WTC11 (cell line): ENCODE measurements at regions not wholly inside any gene's neighbourhood (a gene's known extent, or its start where the extent isn't known, plus 50 kb on each side); places are given as distances from the start of the nearest gene placed in this dataset.

Experiments
- CREB1 ChIP-seq: sonication (generic); formaldehyde crosslinking; IDR thresholded peaks from 2 replicates; pipeline ENCODE4 v1.8.0; 2023; ENCODE audit warnings: mild to moderate bottlenecking, missing genetic modification reagents
- NFATC4 ChIP-seq: fragments of 250-450 bp; sonication (Bioruptor Pico); IDR thresholded peaks from 2 replicates; pipeline ENCODE4 v1.9.0; 2021; ENCODE audit warnings: mild to moderate bottlenecking
- SP1 ChIP-seq: sonication (generic); formaldehyde crosslinking; conservative IDR thresholded peaks from 2 replicates; pipeline ENCODE4 v1.8.1; 2022; ENCODE audit warnings: missing genetic modification reagents
- TF ChIP-seq, protein P1 (sequence below): fragments of 200-600 bp; IDR thresholded peaks from 2 replicates; pipeline ENCODE4 v1.8.0; 2022; ENCODE audit warnings: antibody characterized with exemption
- TF ChIP-seq, protein P2 (sequence below): sonication (generic); formaldehyde crosslinking; IDR thresholded peaks from 2 replicates; pipeline ENCODE4 v1.8.0; 2022; ENCODE audit warnings: mild to moderate bottlenecking, missing genetic modification reagents
- TF ChIP-seq, protein P3 (sequence below): sonication (generic); formaldehyde crosslinking; conservative IDR thresholded peaks from 2 replicates; pipeline ENCODE4 v1.8.1; 2022; ENCODE audit warnings: mild to moderate bottlenecking, missing genetic modification reagents
- TF ChIP-seq, protein P4 (sequence below): fragments of 250-450 bp; sonication (Bioruptor Pico); IDR thresholded peaks from 2 replicates; pipeline ENCODE4 v2.1.2; 2022; ENCODE audit warnings: mild to moderate bottlenecking, moderate library complexity
- TF ChIP-seq, protein P5 (sequence below): sonication (generic); formaldehyde crosslinking; IDR thresholded peaks from 2 replicates; pipeline ENCODE4 v1.8.0; 2022; ENCODE audit warnings: mild to moderate bottlenecking, missing genetic modification reagents

DNA sequence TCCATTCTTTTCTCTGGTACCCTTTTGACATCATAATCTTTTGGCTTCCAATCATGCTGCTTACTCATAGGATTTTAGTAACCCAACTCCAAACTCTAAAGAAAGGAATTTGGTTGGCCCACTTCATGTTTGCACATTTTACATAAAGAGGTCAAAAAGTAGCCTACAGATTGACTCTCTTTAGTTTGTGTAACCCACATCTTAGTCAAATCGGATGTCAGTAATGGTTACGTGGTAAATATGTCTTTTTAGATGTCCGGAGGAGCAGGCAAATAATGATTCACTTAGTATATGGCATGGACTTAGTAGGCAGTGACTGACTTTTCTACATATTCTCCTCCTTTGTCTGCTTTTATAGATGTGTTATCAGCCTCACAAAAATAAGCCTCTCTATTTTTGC lies 711.6 kb upstream of the FOXG1 start:
- TF ChIP-seq, protein P1, sequence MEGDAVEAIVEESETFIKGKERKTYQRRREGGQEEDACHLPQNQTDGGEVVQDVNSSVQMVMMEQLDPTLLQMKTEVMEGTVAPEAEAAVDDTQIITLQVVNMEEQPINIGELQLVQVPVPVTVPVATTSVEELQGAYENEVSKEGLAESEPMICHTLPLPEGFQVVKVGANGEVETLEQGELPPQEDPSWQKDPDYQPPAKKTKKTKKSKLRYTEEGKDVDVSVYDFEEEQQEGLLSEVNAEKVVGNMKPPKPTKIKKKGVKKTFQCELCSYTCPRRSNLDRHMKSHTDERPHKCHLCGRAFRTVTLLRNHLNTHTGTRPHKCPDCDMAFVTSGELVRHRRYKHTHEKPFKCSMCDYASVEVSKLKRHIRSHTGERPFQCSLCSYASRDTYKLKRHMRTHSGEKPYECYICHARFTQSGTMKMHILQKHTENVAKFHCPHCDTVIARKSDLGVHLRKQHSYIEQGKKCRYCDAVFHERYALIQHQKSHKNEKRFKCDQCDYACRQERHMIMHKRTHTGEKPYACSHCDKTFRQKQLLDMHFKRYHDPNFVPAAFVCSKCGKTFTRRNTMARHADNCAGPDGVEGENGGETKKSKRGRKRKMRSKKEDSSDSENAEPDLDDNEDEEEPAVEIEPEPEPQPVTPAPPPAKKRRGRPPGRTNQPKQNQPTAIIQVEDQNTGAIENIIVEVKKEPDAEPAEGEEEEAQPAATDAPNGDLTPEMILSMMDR = no peak
- no peak for TF ChIP-seq SP1 (CRISPR knock-in tag)
- TF ChIP-seq, protein P2, sequence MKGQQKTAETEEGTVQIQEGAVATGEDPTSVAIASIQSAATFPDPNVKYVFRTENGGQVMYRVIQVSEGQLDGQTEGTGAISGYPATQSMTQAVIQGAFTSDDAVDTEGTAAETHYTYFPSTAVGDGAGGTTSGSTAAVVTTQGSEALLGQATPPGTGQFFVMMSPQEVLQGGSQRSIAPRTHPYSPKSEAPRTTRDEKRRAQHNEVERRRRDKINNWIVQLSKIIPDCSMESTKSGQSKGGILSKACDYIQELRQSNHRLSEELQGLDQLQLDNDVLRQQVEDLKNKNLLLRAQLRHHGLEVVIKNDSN (CRISPR knock-in tag) = no peak
- TF ChIP-seq, protein P3, sequence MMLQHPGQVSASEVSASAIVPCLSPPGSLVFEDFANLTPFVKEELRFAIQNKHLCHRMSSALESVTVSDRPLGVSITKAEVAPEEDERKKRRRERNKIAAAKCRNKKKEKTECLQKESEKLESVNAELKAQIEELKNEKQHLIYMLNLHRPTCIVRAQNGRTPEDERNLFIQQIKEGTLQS (CRISPR knock-in tag) = no peak
- TF ChIP-seq NFATC4 (CRISPR knock-in tag) = no peak
- TF ChIP-seq CREB1 (CRISPR knock-in tag) = no peak
- TF ChIP-seq, protein P4, sequence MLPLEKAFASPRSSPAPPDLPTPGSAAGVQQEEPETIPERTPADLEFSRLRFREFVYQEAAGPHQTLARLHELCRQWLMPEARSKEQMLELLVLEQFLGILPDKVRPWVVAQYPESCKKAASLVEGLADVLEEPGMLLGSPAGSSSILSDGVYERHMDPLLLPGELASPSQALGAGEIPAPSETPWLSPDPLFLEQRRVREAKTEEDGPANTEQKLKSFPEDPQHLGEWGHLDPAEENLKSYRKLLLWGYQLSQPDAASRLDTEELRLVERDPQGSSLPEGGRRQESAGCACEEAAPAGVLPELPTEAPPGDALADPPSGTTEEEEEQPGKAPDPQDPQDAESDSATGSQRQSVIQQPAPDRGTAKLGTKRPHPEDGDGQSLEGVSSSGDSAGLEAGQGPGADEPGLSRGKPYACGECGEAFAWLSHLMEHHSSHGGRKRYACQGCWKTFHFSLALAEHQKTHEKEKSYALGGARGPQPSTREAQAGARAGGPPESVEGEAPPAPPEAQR (CRISPR knock-in tag) = no peak
- TF ChIP-seq, protein P5, sequence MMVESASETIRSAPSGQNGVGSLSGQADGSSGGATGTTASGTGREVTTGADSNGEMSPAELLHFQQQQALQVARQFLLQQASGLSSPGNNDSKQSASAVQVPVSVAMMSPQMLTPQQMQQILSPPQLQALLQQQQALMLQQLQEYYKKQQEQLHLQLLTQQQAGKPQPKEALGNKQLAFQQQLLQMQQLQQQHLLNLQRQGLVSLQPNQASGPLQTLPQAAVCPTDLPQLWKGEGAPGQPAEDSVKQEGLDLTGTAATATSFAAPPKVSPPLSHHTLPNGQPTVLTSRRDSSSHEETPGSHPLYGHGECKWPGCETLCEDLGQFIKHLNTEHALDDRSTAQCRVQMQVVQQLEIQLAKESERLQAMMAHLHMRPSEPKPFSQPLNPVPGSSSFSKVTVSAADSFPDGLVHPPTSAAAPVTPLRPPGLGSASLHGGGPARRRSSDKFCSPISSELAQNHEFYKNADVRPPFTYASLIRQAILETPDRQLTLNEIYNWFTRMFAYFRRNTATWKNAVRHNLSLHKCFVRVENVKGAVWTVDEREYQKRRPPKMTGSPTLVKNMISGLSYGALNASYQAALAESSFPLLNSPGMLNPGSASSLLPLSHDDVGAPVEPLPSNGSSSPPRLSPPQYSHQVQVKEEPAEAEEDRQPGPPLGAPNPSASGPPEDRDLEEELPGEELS (CRISPR knock-in tag) = no peak
